Femur (tissue), 1 donor: ENCODE measurements at regions not wholly inside any gene's neighbourhood (a gene's known extent, or its start where the extent isn't known, plus 50 kb on each side); places are given as distances from the start of the nearest gene placed in this dataset.
"Not testable (repeated sequence)": the region's sequence is repeated elsewhere in the genome, so short reads cannot be mapped to it uniquely, and the experiment has no call there.

Experiments used
- DNase-seq: peaks from one replicate; pipeline ENCODE4 v3.0.0-alpha.2; 2017

GRCh38 chr13:97881556-97881955, 71.9 kb upstream of the IPO5 start:
- no peak for DNase-seq

GRCh38 chr13:97883396-97883795, 70.1 kb upstream of the IPO5 start:
- peak; percentile 42 for DNase-seq

GRCh38 chr13:97884707-97885468, 68.6 kb upstream of the IPO5 start:
- no peak for DNase-seq

- no peak for DNase-seq
These were observed 67.8 kb upstream of the IPO5 start for GRCh38 chr13:97885641-97886040.

GRCh38 chr13:97889803-97890202, 63.7 kb upstream of the IPO5 start:
- peak; percentile 79 for DNase-seq

- no peak for DNase-seq
These were observed 62.9 kb upstream of the IPO5 start for GRCh38 chr13:97890573-97890972.

GRCh38 chr13:97891964-97892363, 61.5 kb upstream of the IPO5 start:
- DNase-seq = not testable (repeated sequence)

- no peak for DNase-seq
These were observed 60.8 kb upstream of the IPO5 start for GRCh38 chr13:97892717-97893116.

GRCh38 chr13:97895383-97895782, 58.1 kb upstream of the IPO5 start:
- DNase-seq = no peak

GRCh38 chr13:97896446-97896845, 57.0 kb upstream of the IPO5 start:
- DNase-seq = no peak

GRCh38 chr13:97901716-97902115, 51.8 kb upstream of the IPO5 start:
- DNase-seq = no peak
